NCI-H1417 treated with DMSO at 0.1 percent for 48 hours (cell line): ENCODE measurements at regions not wholly inside any gene's neighbourhood (a gene's known extent, or its start where the extent isn't known, plus 50 kb on each side); places are given as distances from the start of the nearest gene placed in this dataset.
A peak's percentile ranks its signal among the peaks of the same experiment; 100 is the strongest.
"Not testable (repeated sequence)": the region's sequence is repeated elsewhere in the genome, so short reads cannot be mapped to it uniquely, and the experiment has no call there.

Experiments
- DNase-seq: peaks from one replicate; lab custom pipeline; 2025; lab: John Stamatoyannopoulos, UW

DNA sequence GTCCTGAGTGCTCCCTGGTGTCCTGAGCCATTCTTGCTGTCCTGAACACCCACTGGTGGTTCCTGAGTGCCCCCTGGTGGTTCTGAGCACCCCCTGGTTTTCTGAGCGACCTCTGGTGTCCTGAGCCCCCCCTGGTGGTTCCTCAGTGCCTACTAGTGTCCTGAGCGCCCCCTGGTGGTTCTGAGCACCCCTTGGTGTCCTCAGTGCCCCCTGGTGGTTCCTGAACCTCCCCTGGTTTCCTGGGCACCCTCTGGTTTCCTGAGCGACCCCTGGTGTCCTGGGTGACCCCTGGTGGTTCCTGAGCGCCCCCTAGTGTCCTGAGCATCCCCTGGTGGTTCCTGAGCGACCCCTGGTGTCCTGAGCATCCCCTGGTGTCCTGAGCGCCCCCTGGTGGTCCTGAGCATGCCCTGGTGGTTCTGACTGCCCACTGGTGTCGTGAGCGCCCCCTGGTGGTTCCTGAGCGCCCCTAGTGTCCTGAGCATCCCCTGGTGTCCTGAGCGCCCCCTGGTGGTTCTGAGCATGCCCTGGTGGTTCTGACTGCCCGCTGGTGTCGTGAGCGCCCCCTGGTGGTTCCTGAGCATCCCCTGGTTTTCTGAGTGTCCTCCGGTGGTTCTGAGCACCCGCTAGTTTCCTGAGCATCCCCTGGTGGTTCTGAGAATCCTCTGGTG, 473.1 kb downstream of the TMEM121 start:
- no peak for DNase-seq

DNA sequence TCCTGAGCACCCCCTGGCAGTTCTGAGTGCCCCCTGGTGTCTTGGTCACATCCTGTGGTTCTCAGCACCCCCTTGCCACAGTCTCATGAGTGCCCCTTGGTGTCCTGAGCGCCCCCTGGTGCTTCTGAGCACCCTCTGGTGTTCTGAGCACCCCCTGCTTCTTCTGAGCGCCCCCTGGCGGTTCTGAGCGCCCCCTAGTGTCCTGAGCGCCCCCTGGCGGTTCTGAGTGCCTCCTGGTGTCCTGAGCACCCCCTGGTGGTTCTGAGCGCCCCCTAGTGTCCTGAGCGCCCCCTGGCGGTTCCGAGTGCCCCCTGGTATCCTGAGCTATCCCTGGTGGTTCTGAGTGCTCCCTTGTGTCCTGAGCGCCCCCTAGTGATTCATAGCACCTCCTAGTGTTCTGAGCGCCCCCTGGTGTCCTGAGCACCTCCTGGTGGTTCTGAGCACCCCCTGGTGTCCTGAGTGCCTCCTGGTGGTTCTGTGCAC, 473.7 kb downstream of the TMEM121 start:
- not testable (repeated sequence) for DNase-seq

DNA sequence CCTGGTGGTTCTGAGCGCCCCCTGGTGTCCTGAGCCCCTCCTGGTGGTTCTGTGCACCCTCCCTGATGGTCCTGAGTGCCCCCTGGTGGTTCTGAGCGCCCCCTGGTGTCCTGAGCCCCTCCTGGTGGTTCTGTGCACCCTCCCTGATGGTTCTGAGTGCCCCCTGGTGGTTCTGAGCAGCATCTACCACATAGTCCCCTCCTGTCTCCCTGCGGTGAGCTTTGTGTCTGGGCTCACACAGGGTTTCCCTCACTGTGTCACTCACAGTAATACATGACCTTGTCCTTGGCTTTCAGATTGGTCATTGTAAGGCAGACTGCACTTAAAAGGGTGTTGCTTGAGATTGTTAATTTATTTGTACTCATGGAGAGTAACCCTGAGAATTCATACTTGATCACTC, 474.9 kb downstream of the TMEM121 start:
- DNase-seq, result not testable (repeated sequence)

DNA sequence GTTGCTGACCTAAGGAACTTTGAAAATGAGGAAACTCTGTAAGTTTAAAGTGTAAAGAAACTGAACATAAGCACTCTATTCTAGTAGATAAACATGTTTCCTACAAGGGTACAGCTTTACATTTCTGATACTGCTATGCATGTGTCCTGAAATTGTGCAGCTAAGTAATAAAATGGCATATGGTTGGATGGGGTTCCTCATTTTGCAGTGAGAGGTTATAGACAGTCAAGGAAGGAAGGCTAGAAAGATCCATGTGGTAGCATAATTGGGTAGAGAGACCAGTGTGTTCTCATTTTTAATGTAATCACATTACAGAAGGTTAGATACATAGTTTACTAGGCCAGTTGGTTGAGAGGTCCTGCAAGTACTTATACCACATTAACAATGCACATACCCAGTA, 477.0 kb downstream of the TMEM121 start:
- no peak for DNase-seq

DNA sequence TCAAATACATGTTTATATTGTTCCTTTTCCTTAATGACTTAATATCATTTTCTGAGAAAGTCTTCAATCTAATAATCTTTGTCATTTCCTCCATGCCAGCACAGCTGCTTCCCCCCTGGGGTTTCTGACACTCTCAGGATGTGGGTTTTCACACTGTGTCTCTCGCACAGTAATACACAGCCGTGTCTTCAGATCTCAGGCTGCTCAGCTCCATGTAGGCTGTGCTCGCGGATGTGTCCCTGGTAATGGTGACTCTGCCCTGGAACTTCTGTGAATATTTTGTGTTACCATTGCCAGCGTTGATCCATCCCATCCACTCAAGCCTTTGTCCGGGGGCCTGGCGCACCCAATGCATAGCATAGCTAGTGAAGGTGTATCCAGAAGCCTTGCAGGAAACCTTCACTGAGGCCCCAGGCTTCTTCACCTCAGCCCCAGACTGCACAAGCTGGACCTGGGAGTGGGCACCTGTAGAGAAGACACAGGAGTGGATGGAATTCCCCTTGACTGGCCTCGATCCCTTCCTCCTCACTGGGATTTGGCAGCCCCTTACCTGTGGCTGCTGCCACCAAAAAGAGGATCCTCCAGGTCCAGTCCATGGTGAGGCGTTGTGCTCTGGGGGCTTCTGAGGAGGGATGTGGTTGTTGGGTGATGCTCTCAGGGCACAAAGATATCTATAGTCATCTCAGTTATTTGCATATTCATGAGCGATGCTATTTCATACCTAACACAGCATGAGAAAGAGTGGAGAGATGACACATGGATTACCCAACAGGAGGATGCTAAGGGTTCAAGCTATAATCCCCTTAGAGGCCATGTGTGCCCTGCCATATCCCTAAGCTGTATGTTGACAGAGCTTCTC, 478.8 kb downstream of the TMEM121 start:
- DNase-seq, result not testable (repeated sequence)

DNA sequence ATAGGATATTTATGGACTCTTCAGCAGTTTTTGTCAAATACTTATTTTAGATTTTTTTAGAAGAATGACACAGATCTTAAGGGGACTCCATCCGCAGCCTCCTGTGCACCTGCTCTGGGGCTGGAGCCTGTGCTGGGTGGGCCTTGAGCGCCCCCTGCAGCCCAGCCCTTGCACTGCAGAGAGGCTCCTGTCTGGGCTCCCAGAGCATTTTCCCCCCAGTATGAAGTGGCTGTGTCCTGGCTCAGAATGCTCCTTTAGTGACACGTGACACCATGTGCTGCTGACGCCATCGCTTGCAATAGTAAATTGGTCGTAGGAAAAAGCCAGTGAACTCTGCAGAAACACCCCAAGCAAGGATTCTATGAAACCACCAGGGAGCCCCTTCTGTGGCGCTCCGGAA, 479.7 kb downstream of the TMEM121 start:
- DNase-seq, result not testable (repeated sequence)

DNA sequence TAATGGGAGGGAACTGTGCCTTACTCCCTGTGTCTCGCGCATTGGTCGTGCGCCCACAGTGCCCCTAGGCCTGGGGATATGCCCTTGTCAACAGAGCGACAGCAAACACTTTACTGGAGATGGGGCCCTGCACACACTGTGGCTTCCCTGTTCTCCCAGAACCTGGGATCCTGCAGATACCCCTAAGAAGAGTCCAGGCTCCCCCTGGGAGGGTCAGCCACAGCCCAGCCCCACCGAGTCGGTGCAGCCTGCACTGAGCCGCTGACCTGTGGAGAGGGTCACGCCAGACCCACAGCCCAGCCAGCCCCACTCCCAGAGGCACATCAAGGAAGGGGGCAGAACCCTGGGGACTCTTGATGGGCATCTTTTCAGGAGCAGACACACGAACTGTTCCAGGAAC, 480.3 kb downstream of the TMEM121 start:
- DNase-seq, result not testable (repeated sequence)

DNA sequence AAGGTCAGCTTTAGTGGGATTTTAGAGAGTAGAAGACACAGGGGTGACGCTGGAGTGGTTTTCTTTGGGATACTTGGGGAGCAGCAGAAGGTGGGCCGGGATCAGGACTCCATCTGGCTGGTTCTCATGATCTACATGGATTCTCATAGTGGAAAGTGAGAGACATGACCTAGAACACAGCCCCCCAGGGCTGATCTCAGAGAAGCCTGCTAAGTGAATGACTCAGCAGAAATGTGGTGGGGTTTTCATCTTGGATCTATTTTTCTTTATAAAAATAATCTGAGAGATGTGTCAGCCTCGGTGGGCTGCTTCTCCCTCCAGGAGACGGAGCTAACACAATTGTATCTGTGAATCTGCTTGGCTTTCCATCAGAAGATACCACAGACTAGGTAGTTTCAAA, 484.4 kb downstream of the TMEM121 start:
- DNase-seq, result no peak

DNA sequence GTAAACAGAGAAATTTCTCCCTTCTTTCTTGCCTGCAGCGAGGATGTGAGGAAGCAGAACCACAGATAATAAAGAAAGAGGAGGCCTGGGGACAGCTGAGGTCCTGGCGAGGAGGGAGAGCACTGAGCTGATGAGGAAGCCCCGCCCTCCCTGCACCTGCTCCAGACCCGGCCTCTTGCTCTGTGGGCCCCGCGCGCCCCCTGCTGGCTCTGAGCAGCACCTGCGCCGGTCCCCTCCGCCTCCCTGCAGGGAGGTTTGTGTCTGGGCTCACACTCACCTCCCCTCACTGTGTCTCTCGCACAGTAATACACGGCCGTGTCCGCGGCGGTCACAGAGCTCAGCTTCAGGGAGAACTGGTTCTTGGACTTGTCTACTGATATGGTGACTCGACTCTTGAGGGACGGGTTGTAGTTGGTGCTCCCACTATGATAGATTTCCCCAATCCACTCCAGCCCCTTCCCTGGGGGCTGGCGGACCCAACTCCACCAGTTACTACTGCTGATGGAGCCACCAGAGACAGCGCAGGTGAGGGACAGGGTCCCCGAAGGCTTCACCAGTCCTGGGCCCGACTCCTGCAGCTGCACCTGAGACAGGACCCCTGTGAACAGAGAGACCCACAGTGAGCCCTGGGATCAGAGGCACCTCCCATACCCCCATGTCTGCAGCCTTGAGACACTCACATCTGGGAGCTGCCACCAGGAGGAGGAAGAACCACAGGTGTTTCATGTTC, 485.4 kb downstream of the TMEM121 start:
- DNase-seq, result peak; percentile 16

DNA sequence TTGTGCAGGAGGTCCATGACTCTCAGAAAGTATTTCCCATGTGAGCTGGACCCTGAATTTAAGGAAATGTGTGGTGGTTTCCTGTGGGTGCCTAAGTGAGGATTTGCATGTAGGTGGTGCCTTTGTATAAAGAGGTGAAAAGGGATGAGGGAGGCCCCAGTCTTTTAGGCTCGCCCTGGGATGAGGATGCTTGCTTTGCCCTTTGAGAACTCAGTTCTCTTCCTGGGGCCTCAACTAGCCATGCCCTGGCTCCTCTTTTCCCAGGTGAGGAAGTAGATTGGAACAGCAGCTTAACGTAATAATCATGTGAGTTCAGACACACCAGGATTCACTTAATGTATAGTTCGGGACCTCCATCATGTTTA, 486.0 kb downstream of the TMEM121 start:
- DNase-seq, result not testable (repeated sequence)

DNA sequence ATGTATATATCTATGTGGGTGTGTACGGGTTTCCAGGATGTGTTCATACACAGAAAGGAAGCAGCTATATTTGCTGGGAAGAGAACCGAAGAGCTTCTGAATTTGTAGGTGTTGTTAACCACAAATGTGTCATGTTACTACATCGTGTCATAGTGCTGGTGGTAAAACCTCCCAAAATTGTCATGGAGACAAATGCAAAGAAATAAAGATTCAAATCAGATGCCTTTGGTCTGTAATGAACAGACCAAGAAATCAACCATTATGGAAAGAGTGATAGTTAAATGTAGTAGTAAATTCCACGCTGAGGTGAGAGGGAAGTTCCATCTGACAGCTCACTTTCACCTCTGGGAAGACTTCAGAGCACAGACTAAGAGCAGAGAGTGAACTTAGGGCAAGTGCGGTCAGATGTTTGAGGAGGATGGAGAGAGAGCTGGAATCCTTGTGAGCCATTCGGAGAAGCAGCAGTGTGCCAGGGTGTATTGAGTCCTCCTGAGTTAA, 487.5 kb downstream of the TMEM121 start:
- DNase-seq, result no peak

DNA sequence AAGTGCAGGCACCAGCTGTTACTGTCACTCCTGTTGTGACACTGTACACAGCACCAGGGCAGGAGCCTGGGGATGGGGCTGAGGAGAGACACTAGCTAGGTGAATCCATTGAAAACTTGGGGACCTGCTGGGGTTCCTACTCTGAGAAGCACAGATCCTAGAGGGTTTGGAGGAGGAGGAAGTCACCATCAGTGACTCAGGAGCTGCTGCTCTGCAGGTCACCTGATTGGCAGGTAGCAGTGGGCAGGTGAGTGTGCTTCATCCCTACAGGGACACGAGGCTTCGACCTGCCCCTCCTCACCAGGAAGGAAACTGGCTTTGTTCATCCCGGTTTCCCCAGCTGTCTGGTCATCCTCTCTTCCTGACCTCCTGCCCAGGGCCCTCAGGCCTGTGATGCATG, 491.6 kb downstream of the TMEM121 start:
- DNase-seq, result not testable (repeated sequence)

DNA sequence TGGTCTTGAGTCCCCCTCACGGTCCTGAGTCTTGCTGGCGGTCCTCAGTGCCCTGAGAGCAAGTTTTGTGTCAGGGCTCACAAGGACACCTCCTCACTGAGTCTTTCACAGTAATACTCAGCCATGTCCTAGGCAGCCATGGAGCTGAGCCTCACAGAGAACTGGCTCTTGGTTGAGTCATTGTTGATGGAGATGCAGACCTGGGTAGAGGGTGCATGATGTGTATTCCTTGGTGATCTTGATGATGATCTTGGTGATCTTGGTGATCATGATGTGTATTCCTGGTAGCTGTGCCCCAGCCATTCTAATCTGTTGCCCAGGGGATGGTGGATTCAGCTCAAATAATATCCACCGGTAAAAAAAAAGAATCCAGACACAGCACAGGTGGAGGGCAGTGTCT, 495.4 kb downstream of the TMEM121 start:
- DNase-seq, result no peak

DNA sequence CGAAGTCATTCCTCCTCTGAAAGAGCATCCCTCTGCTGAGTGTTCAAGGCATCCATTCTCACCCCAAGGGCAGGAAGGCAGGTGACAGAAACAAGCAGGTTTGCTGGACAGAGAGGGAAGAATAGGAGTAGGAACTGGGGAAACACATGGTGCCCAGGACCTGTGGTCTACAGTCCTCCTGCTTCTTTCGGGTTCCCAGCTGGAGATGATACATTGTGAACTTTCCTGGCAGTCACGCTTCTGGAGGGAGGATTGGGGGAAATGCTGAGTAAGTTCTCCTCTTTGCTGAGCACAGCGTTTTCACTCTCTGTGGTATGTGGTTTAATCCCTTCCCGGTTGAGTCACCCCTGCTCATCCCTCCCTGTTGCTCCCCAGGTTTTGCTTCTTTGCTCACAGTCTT, 496.3 kb downstream of the TMEM121 start:
- not testable (repeated sequence) for DNase-seq

DNA sequence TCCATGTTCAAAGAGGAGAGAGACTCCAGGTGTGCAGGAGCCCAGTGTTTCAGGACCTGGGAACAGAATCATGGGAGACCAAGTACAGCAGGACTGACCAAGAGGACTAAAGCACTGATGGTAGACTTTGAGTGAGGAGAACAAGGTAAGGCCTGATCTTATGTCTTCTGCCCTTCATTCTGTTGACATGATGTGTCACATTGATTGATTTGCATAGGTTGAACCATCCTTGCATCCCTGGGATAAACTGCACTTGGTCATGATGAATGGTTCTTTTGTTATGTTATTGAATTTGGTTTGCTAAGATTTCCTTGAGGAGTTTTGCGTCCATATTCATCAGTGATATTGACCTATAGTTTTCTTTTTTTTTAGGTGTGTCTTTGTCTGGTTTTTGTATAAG, 497.0 kb downstream of the TMEM121 start:
- no peak for DNase-seq

DNA sequence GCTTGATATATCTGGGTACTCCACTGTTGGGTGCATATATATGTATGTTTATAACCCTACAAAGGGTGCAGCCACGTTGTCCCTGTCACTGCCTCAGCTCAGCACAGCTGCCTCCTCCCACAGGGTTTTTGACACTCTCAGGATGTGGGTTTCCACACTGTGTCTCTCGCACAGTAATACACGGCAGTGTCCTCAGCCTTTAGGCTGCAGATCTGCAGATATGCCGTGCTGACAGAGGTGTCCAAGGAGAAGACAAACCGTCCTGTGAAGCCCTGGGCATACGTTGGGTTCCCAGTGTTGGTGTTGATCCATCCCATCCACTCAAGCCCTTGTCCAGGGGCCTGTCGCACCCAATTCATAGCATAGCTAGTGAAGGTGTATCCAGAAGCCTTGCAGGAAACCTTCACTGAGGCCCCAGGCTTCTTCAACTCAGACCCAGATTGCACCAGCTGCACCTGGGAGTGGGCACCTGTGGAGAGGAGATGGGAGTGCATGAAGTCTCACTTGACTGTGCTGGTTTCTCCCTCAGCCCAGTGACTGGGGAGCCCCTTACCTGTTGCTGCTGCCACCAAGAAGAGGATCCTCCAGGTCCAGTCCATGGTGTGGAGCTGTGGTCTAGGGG, 498.7 kb downstream of the TMEM121 start:
- DNase-seq, result no peak

DNA sequence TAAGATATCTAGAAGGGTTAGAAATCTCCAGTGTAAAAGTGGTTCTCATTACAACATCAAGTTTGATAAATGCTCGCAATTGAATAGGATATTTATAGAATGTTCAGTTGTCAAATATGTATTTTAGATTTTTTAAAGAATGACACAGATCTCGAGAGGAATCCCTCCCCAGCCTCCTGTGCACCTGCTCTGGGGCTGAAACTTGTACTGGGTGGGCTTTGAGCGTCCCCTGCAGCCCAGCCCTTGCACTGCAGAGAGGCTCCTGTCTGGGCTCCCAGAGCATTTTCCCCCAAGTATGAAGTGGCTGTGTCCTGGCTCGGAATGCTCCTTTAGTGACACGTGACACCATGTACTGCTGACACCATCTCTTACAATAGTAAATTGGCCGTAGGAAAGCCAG, 499.6 kb downstream of the TMEM121 start:
- DNase-seq, result no peak

DNA sequence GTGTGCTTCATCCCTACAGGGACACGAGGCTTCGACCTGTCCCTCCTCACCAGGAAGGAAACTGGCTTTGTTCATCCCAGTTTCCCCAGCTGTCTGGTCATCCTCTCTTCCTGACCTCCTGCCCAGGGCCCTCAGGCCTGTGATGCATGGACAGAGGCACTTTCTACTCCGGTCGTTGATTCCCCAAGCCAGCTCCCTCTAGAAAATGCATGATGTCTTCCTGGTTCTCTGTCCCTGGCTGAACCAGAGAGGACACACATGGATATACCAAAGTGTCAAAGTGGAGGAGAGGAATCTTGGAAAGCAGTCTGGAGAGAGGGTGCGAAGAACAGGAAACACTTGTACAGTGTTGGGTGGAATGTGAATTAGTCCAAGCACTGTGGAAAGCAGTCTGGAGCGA, 501.4 kb downstream of the TMEM121 start:
- DNase-seq, result not testable (repeated sequence)

DNA sequence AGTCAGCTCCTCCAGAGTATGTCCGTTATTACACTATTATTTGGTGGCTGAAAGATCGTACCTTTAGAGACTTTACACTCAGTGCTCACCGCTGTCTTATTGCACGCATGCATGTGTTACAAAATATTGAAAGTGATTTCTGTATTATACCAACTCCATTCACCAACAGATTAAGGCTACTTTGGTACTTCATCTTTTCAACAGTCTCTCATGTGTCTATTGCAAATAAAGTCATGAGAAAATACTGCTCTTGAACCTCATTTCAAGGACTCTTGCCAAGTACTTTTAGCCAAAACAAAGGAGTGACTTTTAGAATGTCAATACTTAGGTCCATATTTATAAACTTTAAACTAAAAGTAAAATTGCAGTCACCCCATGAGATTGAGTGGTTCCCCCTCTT, 503.6 kb downstream of the TMEM121 start:
- DNase-seq, result no peak

DNA sequence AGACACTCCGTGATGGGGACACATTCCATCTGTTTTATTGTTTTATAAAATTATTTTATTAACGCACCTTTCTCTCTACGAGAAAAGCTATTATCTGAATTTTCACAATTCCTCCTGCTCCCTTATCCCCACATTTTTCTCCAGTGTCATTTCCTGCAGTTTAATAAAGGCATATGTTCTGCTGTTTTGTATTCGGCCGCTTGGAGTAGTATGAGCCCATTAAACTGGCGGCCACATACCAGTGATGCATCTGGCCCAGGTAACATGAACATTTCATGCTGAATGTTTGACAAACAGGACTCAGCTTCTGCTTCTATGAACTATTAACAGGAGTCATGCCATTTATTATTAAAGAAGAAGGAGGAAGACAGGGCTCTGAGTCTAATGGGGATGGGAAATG, 511.0 kb downstream of the TMEM121 start:
- DNase-seq, result no peak

DNA sequence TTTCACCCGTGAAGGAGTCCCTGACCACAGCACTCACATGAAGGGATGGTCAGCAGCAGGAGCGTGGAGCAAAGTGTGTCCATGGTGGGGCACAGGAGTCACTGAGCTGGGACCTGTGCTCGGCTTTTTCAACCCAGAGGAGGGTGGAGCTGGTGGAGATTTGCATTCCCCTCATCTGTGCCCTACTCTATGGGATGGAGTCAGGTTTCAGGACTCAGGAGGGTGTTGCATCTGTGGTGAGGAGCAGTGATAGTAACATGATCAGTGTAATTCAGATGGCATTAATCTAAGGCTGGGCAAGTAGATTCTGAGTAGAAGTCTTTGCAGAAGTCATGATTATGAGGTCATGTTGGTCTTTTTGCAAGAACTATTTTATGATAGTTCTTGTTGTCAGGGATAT, 511.9 kb downstream of the TMEM121 start:
- no peak for DNase-seq

DNA sequence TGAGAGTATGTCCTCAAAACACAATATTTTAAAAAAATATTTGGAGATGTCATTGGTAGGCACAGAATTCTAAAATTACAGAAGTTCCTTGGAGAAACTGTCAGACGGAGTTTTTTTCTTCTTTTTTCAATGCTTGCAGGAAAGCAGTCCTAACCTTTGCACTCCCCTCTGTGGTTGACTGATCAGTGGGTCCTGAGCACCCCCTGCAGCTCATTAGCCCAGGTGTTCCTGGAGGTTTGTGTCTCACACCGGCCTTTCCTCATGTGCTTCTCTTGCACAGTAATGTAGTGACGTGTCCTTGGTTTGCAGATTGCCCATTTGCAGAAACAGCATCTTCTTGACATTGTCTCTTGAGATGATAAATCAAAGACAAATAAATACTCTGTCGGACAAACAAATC, 513.0 kb downstream of the TMEM121 start:
- no peak for DNase-seq
